H9 (cell line): ENCODE measurements at regions not wholly inside any gene's neighbourhood (a gene's known extent, or its start where the extent isn't known, plus 50 kb on each side); places are given as distances from the start of the nearest gene placed in this dataset.

Experiments
- DNase-seq: peaks from one replicate; pipeline ENCODE4 v3.0.0-alpha.2; 2017
- H2AFZ ChIP-seq: one replicate; pipeline ENCODE4 v1.6.1; 2013; ENCODE audit warnings: mild to moderate bottlenecking, low read length, control low read depth, moderate library complexity
- H2AK5ac ChIP-seq: 2 replicates; pipeline ENCODE4 v1.6.1; 2013; ENCODE audit warnings: low read length, control low read depth, mixed read lengths; ENCODE audit not compliant: insufficient read length
- H2BK120ac ChIP-seq: one replicate; pipeline ENCODE4 v1.6.1; 2013; ENCODE audit warnings: low read depth, mild to moderate bottlenecking, low read length, control low read depth, inconsistent platforms; ENCODE audit not compliant: poor library complexity, severe bottlenecking
- H2BK12ac ChIP-seq: 2 replicates; pipeline ENCODE4 v1.6.1; 2013; ENCODE audit warnings: low read length, control low read depth, mixed read lengths, low read depth; ENCODE audit not compliant: insufficient read length
- H2BK15ac ChIP-seq: 2 replicates; pipeline ENCODE4 v1.6.1; 2013; ENCODE audit warnings: low read depth, low read length, control low read depth
- H2BK20ac ChIP-seq: one replicate; pipeline ENCODE4 v1.6.1; 2013; ENCODE audit warnings: low read depth, mild to moderate bottlenecking, low read length, control low read depth, inconsistent platforms; ENCODE audit not compliant: poor library complexity, severe bottlenecking
- H2BK5ac ChIP-seq: 2 replicates; pipeline ENCODE4 v1.6.1; 2013; ENCODE audit warnings: low read length, control low read depth, mixed read lengths; ENCODE audit not compliant: insufficient read length
- H3K14ac ChIP-seq: 2 replicates; pipeline ENCODE4 v1.6.1; 2013; ENCODE audit warnings: low read length, control low read depth; ENCODE audit not compliant: insufficient read depth
- H3K18ac ChIP-seq: 2 replicates; pipeline ENCODE4 v1.6.1; 2013; ENCODE audit warnings: low read depth, mild to moderate bottlenecking, mixed read lengths, low read length, control low read depth; ENCODE audit not compliant: insufficient read length
- H3K23ac ChIP-seq: 2 replicates; pipeline ENCODE4 v1.6.1; 2013; ENCODE audit warnings: low read length, control low read depth, mixed read lengths, low read depth; ENCODE audit not compliant: insufficient read length
- H3K23me2 ChIP-seq: 2 replicates; pipeline ENCODE4 v1.6.1; 2013; ENCODE audit warnings: low read depth, mild to moderate bottlenecking, mixed read lengths, low read length, control low read depth; ENCODE audit not compliant: insufficient read length, poor library complexity, severe bottlenecking
- H3K27ac ChIP-seq: 2 replicates; pipeline ENCODE4 v1.5.1; 2013; ENCODE audit warnings: low read length, control low read depth, mixed read lengths, low read depth; ENCODE audit not compliant: insufficient read length
- H3K27me3 ChIP-seq: 2 replicates; pipeline ENCODE4 v1.6.1; 2013; ENCODE audit warnings: low read length, control low read depth, inconsistent platforms; ENCODE audit not compliant: insufficient read depth
- H3K4ac ChIP-seq: 2 replicates; pipeline ENCODE4 v1.6.1; 2013; ENCODE audit warnings: low read depth, mild to moderate bottlenecking, control low read depth, inconsistent platforms, low read length, moderate library complexity
- H3K4me1 ChIP-seq: 2 replicates; pipeline ENCODE4 v1.6.1; 2013; ENCODE audit warnings: low read length, control low read depth, inconsistent platforms; ENCODE audit not compliant: insufficient read depth
- H3K4me2 ChIP-seq: 2 replicates; pipeline ENCODE4 v1.6.1; 2013; ENCODE audit warnings: low read length, control low read depth, mixed read lengths; ENCODE audit not compliant: insufficient read length, insufficient read depth
- H3K56ac ChIP-seq: 2 replicates; pipeline ENCODE4 v1.6.1; 2013; ENCODE audit warnings: low read depth, mild to moderate bottlenecking, mixed read lengths, low read length, control low read depth; ENCODE audit not compliant: insufficient read length
- H3K79me1 ChIP-seq: 2 replicates; pipeline ENCODE4 v1.6.1; 2013; ENCODE audit warnings: low read depth, mild to moderate bottlenecking, moderate library complexity, low read length, control low read depth, inconsistent platforms; ENCODE audit not compliant: insufficient read depth, poor library complexity, severe bottlenecking
- H3K79me2 ChIP-seq: 2 replicates; pipeline ENCODE4 v1.6.1; 2013; ENCODE audit warnings: low read length, control low read depth, inconsistent platforms; ENCODE audit not compliant: insufficient read depth
- H3K9ac ChIP-seq: 2 replicates; pipeline ENCODE4 v1.6.1; 2013; ENCODE audit warnings: low read length, control low read depth, mixed read lengths; ENCODE audit not compliant: insufficient read length; ENCODE audit errors: extremely low read depth
- H3K9me3 ChIP-seq: one replicate; pipeline ENCODE4 v1.6.1; 2013; ENCODE audit warnings: low read depth, low read length, inconsistent platforms; ENCODE audit not compliant: control insufficient read depth
- H3T11ph ChIP-seq: one replicate; pipeline ENCODE4 v1.6.1; 2013; ENCODE audit warnings: mild to moderate bottlenecking, low read length, control low read depth, inconsistent platforms
- H4K20me1 ChIP-seq: one replicate; pipeline ENCODE4 v1.6.1; 2013; ENCODE audit not compliant: control insufficient read depth, insufficient read length, insufficient read depth
- H4K5ac ChIP-seq: 2 replicates; pipeline ENCODE4 v1.6.1; 2013; ENCODE audit warnings: low read depth, mild to moderate bottlenecking, mixed read lengths, low read length, control low read depth; ENCODE audit not compliant: insufficient read length
- H4K8ac ChIP-seq: replicated peaks from 2 replicates; pipeline ENCODE4 v1.6.1; 2013; ENCODE audit warnings: low read length, control low read depth, mixed read lengths, low read depth; ENCODE audit not compliant: insufficient read length
- H4K91ac ChIP-seq: 2 replicates; pipeline ENCODE4 v1.6.1; 2013; ENCODE audit warnings: low read depth, mild to moderate bottlenecking, moderate library complexity, mixed read lengths, low read length, control low read depth; ENCODE audit not compliant: insufficient read length
- H3K27ac Mint-ChIP-seq, 3 experiments: 2 replicates in 2 of 3; 3 replicates in 1 of 3; pipeline ENCODE4 v1.8.0; 2020 to 2021; ENCODE audit warnings: mixed read lengths in 3 of 3, mild to moderate bottlenecking in 1 of 3, moderate library complexity in 1 of 3
- H3K27me3 Mint-ChIP-seq: 2 replicates; pipeline ENCODE4 v1.8.0; 2021; ENCODE audit warnings: low read depth, mild to moderate bottlenecking, moderate library complexity, mixed read lengths
- H3K36me3 Mint-ChIP-seq, 3 experiments: 2 replicates in 2 of 3; 3 replicates in 1 of 3; pipeline ENCODE4 v1.8.0; 2020 to 2021; ENCODE audit warnings: low read depth in 3 of 3, mixed read lengths in 3 of 3; ENCODE audit not compliant: insufficient read depth in 1 of 3
- H3K4me1 Mint-ChIP-seq, 2 experiments: 2 replicates each; pipeline ENCODE4 v1.8.0; 2020; ENCODE audit warnings: mixed read lengths in 2 of 2
- H3K4me3 Mint-ChIP-seq, 2 experiments: 2 replicates in 1 of 2; 3 replicates in 1 of 2; pipeline ENCODE4 v1.8.0; 2020 to 2021; ENCODE audit warnings: mild to moderate bottlenecking in 2 of 2, mixed read lengths in 2 of 2, moderate library complexity in 1 of 2
- H3K9me3 Mint-ChIP-seq, 2 experiments: 2 replicates in 1 of 2; 3 replicates in 1 of 2; pipeline ENCODE4 v1.8.0; 2020; ENCODE audit warnings: mild to moderate bottlenecking in 2 of 2, mixed read lengths in 2 of 2, moderate library complexity in 1 of 2
- CTCF ChIP-seq: fragments of 200-600 bp; sonication (generic); conservative IDR thresholded peaks from 3 replicates; pipeline ENCODE4 v1.8.0; 2021; ENCODE audit warnings: antibody characterized with exemption, mild to moderate bottlenecking
- WGBS: extraction: QIAGEN DNeasy Blood & Tissue Kit; methylation state at CpG from one replicate; pipeline ENCODE4 v1.1.7; 2013; ENCODE audit warnings: missing lambda C conversion rate, low lambda C conversion rate, mixed read lengths; ENCODE audit not compliant: insufficient read length; ENCODE audit errors: extremely low coverage; 5-methylcytosine and 5-hydroxymethylcytosine counted together

GRCh38 chr2:64228918-64229317, 84.7 kb upstream of the PELI1 start:
- no peak overlapping the region for H4K8ac ChIP-seq
- no peak overlapping the region for H3K27ac Mint-ChIP-seq
- H2BK20ac ChIP-seq: no peak overlapping the region
- no peak overlapping the region for H3K27ac ChIP-seq
- no peak for TF ChIP-seq CTCF
- no CpG with 5 or more reads among the region's 4 CpGs for whole genome bisulfite sequencing
- H3K4me1 Mint-ChIP-seq: peaks cover 17 to 44% of the 10 kb centered on the region in 2 experiments
- peaks cover 5% of the 10 kb centered on the region for H3K23me2 ChIP-seq
- H3K14ac ChIP-seq: no peak overlapping the region
- no peak overlapping the region for H3K4ac ChIP-seq
- peak overlapping the region; percentile 65 for H3K4me2 ChIP-seq
- H4K20me1 ChIP-seq: no peaks in the 10 kb centered on the region
- no peak overlapping the region for H2BK5ac ChIP-seq
- H3K23ac ChIP-seq: no peak overlapping the region
- H3K79me1 ChIP-seq: no peaks in the 10 kb centered on the region
- no peak overlapping the region for H3K9ac ChIP-seq
- no peak overlapping the region for H3K56ac ChIP-seq
- no peaks in the 10 kb centered on the region for H3K9me3 ChIP-seq
- no peak overlapping the region for H3T11ph ChIP-seq
- no peak overlapping the region for H2AFZ ChIP-seq
- H3K36me3 Mint-ChIP-seq: peaks cover 0 to 5% (median 0%) of the 10 kb centered on the region in 3 experiments; a peak in 2 of 7 replicates
- no peak overlapping the region for H4K5ac ChIP-seq
- no peak overlapping the region for H2AK5ac ChIP-seq
- peaks cover 3% of the 10 kb centered on the region for H3K27me3 Mint-ChIP-seq
- no peak overlapping the region for H2BK12ac ChIP-seq
- no peak for DNase-seq
- no peak overlapping the region for H3K18ac ChIP-seq
- peaks cover 4% of the 10 kb centered on the region for H3K4me1 ChIP-seq
- no peaks in the 10 kb centered on the region for H3K79me2 ChIP-seq
- H3K27me3 ChIP-seq: no peaks in the 10 kb centered on the region
- H3K4me3 Mint-ChIP-seq: peak overlapping the region; percentile 71 to 85
- no peak overlapping the region for H4K91ac ChIP-seq
- no peak overlapping the region for H2BK120ac ChIP-seq
- H2BK15ac ChIP-seq: no peak overlapping the region
- H3K9me3 Mint-ChIP-seq: no peaks in the 10 kb centered on the region
